Myocyte (in vitro differentiated cells): ENCODE measurements at regions not wholly inside any gene's neighbourhood (a gene's known extent, or its start where the extent isn't known, plus 50 kb on each side); places are given as distances from the start of the nearest gene placed in this dataset.

ENCODE experiments used
- DNase-seq: peaks from one replicate; pipeline ENCODE4 v3.0.0-alpha.2; 2012; ENCODE audit warnings: low read depth

GRCh38 chr18:10009321-10010144, 95.7 kb downstream of the VAPA start:
- DNase-seq, result no peak

- DNase-seq, result peak; percentile 92
These were observed 96.8 kb downstream of the VAPA start for GRCh38 chr18:10010611-10011015.

GRCh38 chr18:10011061-10011460, 97.2 kb downstream of the VAPA start:
- DNase-seq, result no peak

- no peak for DNase-seq
These were observed 97.9 kb downstream of the VAPA start for GRCh38 chr18:10011751-10012150.

GRCh38 chr18:10012526-10012925, 98.7 kb downstream of the VAPA start:
- no peak for DNase-seq

GRCh38 chr18:10013621-10014543, 100.1 kb downstream of the VAPA start:
- no peak for DNase-seq

- peak; percentile 55 for DNase-seq
These were observed 101.5 kb downstream of the VAPA start for GRCh38 chr18:10015288-10015701.

- DNase-seq, result peak; percentile 44
These were observed 102.4 kb downstream of the VAPA start for GRCh38 chr18:10015941-10016819.

GRCh38 chr18:10017043-10017442, 103.2 kb downstream of the VAPA start:
- no peak for DNase-seq

GRCh38 chr18:10018289-10018688, 104.5 kb downstream of the VAPA start:
- DNase-seq, result no peak

- no peak for DNase-seq
These were observed 106.4 kb downstream of the VAPA start for GRCh38 chr18:10020171-10020570.

- no peak for DNase-seq
These were observed 108.5 kb downstream of the VAPA start for GRCh38 chr18:10022365-10022764.

- DNase-seq, result no peak
These were observed 110.2 kb downstream of the VAPA start for GRCh38 chr18:10023853-10024570.

GRCh38 chr18:10025711-10026670, 112.2 kb downstream of the VAPA start:
- DNase-seq, result no peak

GRCh38 chr18:10027031-10027430, 113.2 kb downstream of the VAPA start:
- no peak for DNase-seq

- no peak for DNase-seq
These were observed 113.6 kb downstream of the VAPA start for GRCh38 chr18:10027461-10027860.

- DNase-seq, result no peak
These were observed 115.9 kb downstream of the VAPA start for GRCh38 chr18:10029711-10030110.

- DNase-seq, result no peak
These were observed 117.2 kb downstream of the VAPA start for GRCh38 chr18:10030816-10031541.
